ENCODE measurements at regions not wholly inside any gene's neighbourhood (a gene's known extent, or its start where the extent isn't known, plus 50 kb on each side); places are given as distances from the start of the nearest gene placed in this dataset.

- no peak for TF ChIP-seq CTCF (IDR thresholded peaks at IDR 0.05; ENCODE audit: low read depth, low read length, missing input control)
- no peak for TF ChIP-seq RAD21 (IDR thresholded peaks at IDR 0.05)
- no peak for TF ChIP-seq MAX (IDR thresholded peaks at IDR 0.05)
- TF ChIP-seq TAF1 (conservative IDR thresholded peaks at IDR 0.05), result no peak
- no peak for TF ChIP-seq HNF4A (conservative IDR thresholded peaks at IDR 0.05)
- TF ChIP-seq RXRA (IDR thresholded peaks at IDR 0.05), result no peak
- TF ChIP-seq ZBTB33 (IDR thresholded peaks at IDR 0.05), result no peak
- no peak for TF ChIP-seq EGR1 (IDR thresholded peaks at IDR 0.05; ENCODE audit: low read depth in 2 of 2)
- TF ChIP-seq JUND (IDR thresholded peaks at IDR 0.05), result no peak
- no peak for TF ChIP-seq GABPA (IDR thresholded peaks at IDR 0.05 in 1 of 2, conservative IDR thresholded peaks at IDR 0.05 in 1 of 2)
- no peak for TF ChIP-seq SP1 (IDR thresholded peaks at IDR 0.05)
Observed at GRCh38 chr9:35549441-35549840, 55.6 kb upstream of the TESK1 start.
